Fibroblast of lung (primary cell): ENCODE measurements at regions not wholly inside any gene's neighbourhood (a gene's known extent, or its start where the extent isn't known, plus 50 kb on each side); places are given as distances from the start of the nearest gene placed in this dataset.
"Not testable (repeated sequence)": the region's sequence is repeated elsewhere in the genome, so short reads cannot be mapped to it uniquely, and the experiment has no call there.

ENCODE experiments used
- DNase-seq, 2 donors: peaks; one replicate each; pipeline versions ENCODE4 v3.0.0 to v3.0.0-alpha.2; 2010; ENCODE audit warnings: low read depth in 2 of 2
- H2AFZ ChIP-seq: 2 replicates; pipeline ENCODE4 v1.5.1; 2012; ENCODE audit warnings: low read length, control low read depth, inconsistent platforms
- H3K27ac ChIP-seq: 2 replicates; pipeline ENCODE4 v1.5.1; 2011; ENCODE audit warnings: low read length, control low read depth; ENCODE audit not compliant: insufficient read depth
- H3K27me3 ChIP-seq: 2 replicates; pipeline ENCODE4 v1.5.1; 2011; ENCODE audit warnings: mild to moderate bottlenecking, low read length; ENCODE audit not compliant: control insufficient read depth, insufficient read depth
- H3K36me3 ChIP-seq: 2 replicates; pipeline ENCODE4 v1.5.1; 2011; ENCODE audit warnings: low read length; ENCODE audit not compliant: control insufficient read depth, insufficient read depth
- H3K4me1 ChIP-seq: 2 replicates; pipeline ENCODE4 v1.5.1; 2011; ENCODE audit warnings: low read length; ENCODE audit not compliant: control insufficient read depth, insufficient read depth; ENCODE audit errors: extremely low read depth
- H3K4me2 ChIP-seq: 2 replicates; pipeline ENCODE4 v1.5.1; 2011; ENCODE audit warnings: low read length, control low read depth; ENCODE audit not compliant: insufficient read depth; ENCODE audit errors: extremely low read depth
- H3K4me3 ChIP-seq, 4 experiments: fragments of 200-600 bp in 1 of 4; sonication (generic) in 1 of 4; replicated peaks in 1 of 4; 2 replicates each; pipeline ENCODE4 v1.5.1; 2011 to 2016; ENCODE audit warnings: low read length in 4 of 4, low read depth in 3 of 4, mild to moderate bottlenecking in 3 of 4, control low read depth in 2 of 4, inconsistent platforms in 1 of 4, mixed read lengths in 1 of 4; ENCODE audit not compliant: insufficient read depth in 1 of 4; ENCODE audit errors: control extremely low read depth in 1 of 4
- H3K79me2 ChIP-seq: 2 replicates; pipeline ENCODE4 v1.5.1; 2012; ENCODE audit warnings: mild to moderate bottlenecking, low read length, inconsistent platforms; ENCODE audit not compliant: control insufficient read depth, insufficient read depth
- H3K9ac ChIP-seq: 2 replicates; pipeline ENCODE4 v1.5.1; 2011; ENCODE audit warnings: mild to moderate bottlenecking, low read length, control low read depth; ENCODE audit not compliant: insufficient read depth
- H3K9me3 ChIP-seq: 2 replicates; pipeline ENCODE4 v1.5.1; 2012; ENCODE audit warnings: low read depth, low read length; ENCODE audit not compliant: control insufficient read depth, insufficient read depth
- H4K20me1 ChIP-seq: 2 replicates; pipeline ENCODE4 v1.5.1; 2011; ENCODE audit warnings: low read length; ENCODE audit not compliant: control insufficient read depth, insufficient read depth; ENCODE audit errors: extremely low read depth
- EZH2 ChIP-seq: IDR thresholded peaks from 2 replicates; pipeline ENCODE4 v1.5.1; 2012; ENCODE audit warnings: low read length, control low read depth, mild to moderate bottlenecking; ENCODE audit errors: missing control alignments
- TF ChIP-seq, protein P1 (sequence below), 2 donors: IDR thresholded peaks in 1 of 2; conservative IDR thresholded peaks in 1 of 2; 1 replicate in 1 of 2; 2 replicates in 1 of 2; pipeline ENCODE4 v1.5.1; 2011 to 2012; ENCODE audit warnings: low read length in 2 of 2, control low read depth in 1 of 2, inconsistent platforms in 1 of 2, low read depth in 1 of 2, mild to moderate bottlenecking in 1 of 2

DNA sequence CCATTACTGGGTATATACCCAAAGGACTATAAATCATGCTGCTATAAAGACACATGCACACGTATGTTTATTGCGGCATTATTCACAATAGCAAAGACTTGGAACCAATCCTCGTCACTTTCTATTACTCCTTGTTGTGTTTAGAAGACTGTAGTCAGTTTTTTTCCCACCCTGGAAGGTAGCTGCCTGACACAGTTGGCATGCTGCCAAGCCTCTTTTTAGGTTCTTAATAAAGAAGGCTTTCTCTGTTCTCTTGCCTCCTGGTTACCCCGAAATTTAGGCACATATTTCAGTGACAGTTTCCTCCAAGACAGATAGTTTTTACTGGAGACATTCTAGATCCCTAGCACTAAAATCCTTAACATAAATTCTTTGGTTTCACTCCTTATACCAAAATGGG lies 205.4 kb upstream of the PCSK5 start:
- Histone ChIP-seq H3K4me3 (no peak overlapping the region), H3K9ac (no peak overlapping the region), H4K20me1 (no peaks in the 10 kb centered on the region), H3K4me1 (no peaks in the 10 kb centered on the region), H3K4me2 (no peak overlapping the region), H3K27me3 (no peaks in the 10 kb centered on the region), H3K9me3 (no peaks in the 10 kb centered on the region), H3K79me2 (no peaks in the 10 kb centered on the region), H3K27ac (no peak overlapping the region), H3K36me3 (no peaks in the 10 kb centered on the region), H2AFZ (no peak overlapping the region)
- DNase-seq, result no peak
- TF ChIP-seq, protein P1, sequence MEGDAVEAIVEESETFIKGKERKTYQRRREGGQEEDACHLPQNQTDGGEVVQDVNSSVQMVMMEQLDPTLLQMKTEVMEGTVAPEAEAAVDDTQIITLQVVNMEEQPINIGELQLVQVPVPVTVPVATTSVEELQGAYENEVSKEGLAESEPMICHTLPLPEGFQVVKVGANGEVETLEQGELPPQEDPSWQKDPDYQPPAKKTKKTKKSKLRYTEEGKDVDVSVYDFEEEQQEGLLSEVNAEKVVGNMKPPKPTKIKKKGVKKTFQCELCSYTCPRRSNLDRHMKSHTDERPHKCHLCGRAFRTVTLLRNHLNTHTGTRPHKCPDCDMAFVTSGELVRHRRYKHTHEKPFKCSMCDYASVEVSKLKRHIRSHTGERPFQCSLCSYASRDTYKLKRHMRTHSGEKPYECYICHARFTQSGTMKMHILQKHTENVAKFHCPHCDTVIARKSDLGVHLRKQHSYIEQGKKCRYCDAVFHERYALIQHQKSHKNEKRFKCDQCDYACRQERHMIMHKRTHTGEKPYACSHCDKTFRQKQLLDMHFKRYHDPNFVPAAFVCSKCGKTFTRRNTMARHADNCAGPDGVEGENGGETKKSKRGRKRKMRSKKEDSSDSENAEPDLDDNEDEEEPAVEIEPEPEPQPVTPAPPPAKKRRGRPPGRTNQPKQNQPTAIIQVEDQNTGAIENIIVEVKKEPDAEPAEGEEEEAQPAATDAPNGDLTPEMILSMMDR (conservative IDR thresholded peaks at IDR 0.05 in 1 of 2, IDR thresholded peaks at IDR 0.05 in 1 of 2; ENCODE audit: low read depth in 1 of 2, low read length in 2 of 2), result no peak
- no peak for TF ChIP-seq EZH2

DNA sequence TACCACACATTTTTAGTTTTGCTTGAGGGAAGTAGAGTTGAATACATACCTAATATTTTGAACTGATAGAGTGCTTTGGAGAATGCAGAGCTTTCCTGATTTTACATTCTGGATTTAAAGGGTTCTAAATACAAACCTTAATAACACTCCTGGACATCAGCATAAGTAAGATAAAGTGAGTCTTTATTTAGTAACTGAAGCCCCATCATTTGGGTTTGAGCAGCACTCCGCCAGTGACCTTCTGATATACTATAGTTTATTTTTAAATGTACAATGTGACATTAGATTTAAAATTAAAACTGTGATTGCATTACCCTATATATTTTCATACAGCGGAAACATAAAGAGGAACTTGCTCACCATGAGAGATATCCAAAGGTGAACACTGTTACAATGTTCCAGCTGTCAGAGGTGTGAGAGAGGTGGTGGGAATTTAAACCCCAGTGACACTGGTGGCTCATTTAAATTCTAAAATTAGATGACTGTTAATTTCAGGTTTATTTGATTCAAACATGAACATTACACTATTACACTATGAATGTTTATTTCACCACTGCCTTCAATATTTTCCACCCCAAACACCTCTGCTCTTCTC lies 203.0 kb upstream of the PCSK5 start:
- Histone ChIP-seq H3K4me1 (no peaks in the 10 kb centered on the region), H3K9me3 (no peaks in the 10 kb centered on the region), H3K4me2 (no peak overlapping the region), H3K27me3 (no peaks in the 10 kb centered on the region), H3K4me3 (no peak overlapping the region), H4K20me1 (no peaks in the 10 kb centered on the region), H3K9ac (no peak overlapping the region), H3K36me3 (no peaks in the 10 kb centered on the region), H2AFZ (no peak overlapping the region), H3K79me2 (no peaks in the 10 kb centered on the region), H3K27ac (no peak overlapping the region)
- TF ChIP-seq, protein P1 (conservative IDR thresholded peaks at IDR 0.05 in 1 of 2, IDR thresholded peaks at IDR 0.05 in 1 of 2; ENCODE audit: low read depth in 1 of 2, low read length in 2 of 2), result no peak
- no peak for TF ChIP-seq EZH2
- no peak for DNase-seq

DNA sequence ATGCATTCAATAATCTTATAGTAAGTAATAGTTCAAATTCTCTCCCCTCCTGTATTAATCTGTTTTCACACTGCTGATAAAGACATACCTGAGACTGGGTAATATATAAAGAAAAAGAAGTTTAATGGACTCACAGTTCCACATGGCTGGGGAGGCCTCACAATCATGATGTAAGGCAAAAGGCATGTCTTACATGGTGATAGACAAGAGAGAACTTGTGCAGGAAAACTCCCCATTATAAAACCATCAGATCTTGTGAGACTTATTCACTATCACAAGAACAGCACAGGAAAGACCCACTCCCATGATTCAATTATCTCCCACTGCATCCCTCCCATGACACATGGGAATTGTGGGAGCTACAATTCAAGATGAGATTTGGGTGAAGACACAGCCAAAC lies 199.9 kb upstream of the PCSK5 start:
- H3K27ac ChIP-seq, H3K4me1 ChIP-seq, DNase-seq, H3K79me2 ChIP-seq, H3K9me3 ChIP-seq, H3K9ac ChIP-seq, H2AFZ ChIP-seq, H3K36me3 ChIP-seq, H3K4me3 ChIP-seq, H4K20me1 ChIP-seq, H3K27me3 ChIP-seq, H3K4me2 ChIP-seq: not testable (repeated sequence)
